ENCODE measurements at regions not wholly inside any gene's neighbourhood (a gene's known extent, or its start where the extent isn't known, plus 50 kb on each side); places are given as distances from the start of the nearest gene placed in this dataset.

DNA sequence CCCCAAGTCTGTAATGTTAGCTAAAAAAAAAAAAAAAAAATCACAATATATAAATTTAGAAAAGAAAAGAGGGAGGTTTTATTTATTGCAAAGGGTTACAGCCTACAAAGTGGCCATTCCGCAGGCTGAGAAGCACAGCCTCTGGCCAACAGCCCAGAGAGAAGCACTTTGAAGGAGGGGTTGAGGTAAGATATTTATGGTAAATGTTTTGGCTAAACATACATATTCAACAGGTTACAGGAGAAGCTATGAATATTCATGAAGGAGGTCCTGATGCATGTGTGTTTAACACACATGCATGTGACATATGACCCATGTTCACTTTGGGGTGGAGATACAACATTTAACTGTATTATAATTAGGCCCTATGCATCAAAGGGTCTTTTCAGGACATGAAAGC lies 158.5 kb downstream of the TMEM114 start:
- Histone ChIP-seq H3K27me3 (ENCODE audit: insufficient read depth, poor library complexity, severe bottlenecking) (no peaks in the 10 kb centered on the region), H3K27ac (ENCODE audit: poor library complexity, severe bottlenecking) (no peak overlapping the region), H3K36me3 (ENCODE audit: low read depth) (no peaks in the 10 kb centered on the region), H3K4me1 (ENCODE audit: insufficient read depth, poor library complexity, severe bottlenecking) (no peaks in the 10 kb centered on the region), H3K9me3 (ENCODE audit: severe bottlenecking) (no peaks in the 10 kb centered on the region), H3K4me3 (ENCODE audit: severe bottlenecking) (no peak overlapping the region)
- no peak for DNase-seq (ENCODE audit: low spot score)
- no peak for TF ChIP-seq CTCF (IDR thresholded peaks at IDR 0.05; ENCODE audit: poor library complexity, severe bottlenecking)
- ATAC-seq (ENCODE audit: low read depth): no peak

DNA sequence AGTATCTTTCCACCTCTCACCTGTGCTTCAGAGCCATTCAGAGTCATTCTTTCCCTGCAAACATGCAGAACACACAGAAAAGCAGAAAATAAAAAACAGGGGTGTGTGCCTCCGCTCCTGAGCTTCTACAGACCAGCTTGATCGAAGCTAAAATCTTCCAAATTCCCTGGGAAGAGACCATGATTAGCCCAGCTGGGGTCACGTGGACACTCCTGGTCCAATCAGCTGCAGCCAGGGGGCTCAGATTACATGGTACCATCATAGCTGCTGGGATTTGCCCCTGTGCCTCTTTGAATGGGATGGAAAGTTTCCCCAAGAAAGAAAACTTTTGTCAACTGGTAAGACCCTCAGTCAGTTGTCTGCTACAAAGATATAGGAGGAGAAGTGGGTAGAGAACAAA lies 159.9 kb downstream of the TMEM114 start:
- no peaks in the 10 kb centered on the region for H3K4me1 ChIP-seq (ENCODE audit: insufficient read depth, poor library complexity, severe bottlenecking)
- no peak overlapping the region for H3K27ac ChIP-seq (ENCODE audit: poor library complexity, severe bottlenecking)
- no peaks in the 10 kb centered on the region for H3K9me3 ChIP-seq (ENCODE audit: severe bottlenecking)
- H3K27me3 ChIP-seq (ENCODE audit: insufficient read depth, poor library complexity, severe bottlenecking): no peaks in the 10 kb centered on the region
- H3K36me3 ChIP-seq (ENCODE audit: low read depth): no peaks in the 10 kb centered on the region
- H3K4me3 ChIP-seq (ENCODE audit: severe bottlenecking): no peak overlapping the region
- ATAC-seq (ENCODE audit: low read depth) (no peak), DNase-seq (ENCODE audit: low spot score) (no peak)
- TF ChIP-seq CTCF (IDR thresholded peaks at IDR 0.05; ENCODE audit: poor library complexity, severe bottlenecking): no peak

DNA sequence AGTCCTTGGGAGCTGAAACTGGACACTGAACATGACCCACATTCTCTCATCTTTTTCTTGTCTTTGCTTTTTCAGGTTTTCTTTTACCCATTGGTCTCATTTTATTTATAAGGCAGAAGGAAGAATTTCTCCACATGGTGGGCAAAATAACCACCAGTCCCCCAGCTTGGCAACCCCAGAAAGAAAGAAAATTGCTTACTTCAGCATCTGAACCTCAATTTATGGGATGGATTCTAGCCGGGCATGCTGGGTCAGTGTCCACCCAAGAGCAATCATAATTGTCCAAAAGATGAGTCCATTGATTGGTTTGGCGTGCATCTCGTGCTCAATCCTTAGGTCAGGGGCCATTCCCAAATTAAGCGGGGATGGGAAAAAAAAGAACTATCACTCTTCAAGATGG lies 163.7 kb downstream of the TMEM114 start:
- Histone ChIP-seq H3K27ac (ENCODE audit: poor library complexity, severe bottlenecking) (no peak overlapping the region), H3K27me3 (ENCODE audit: insufficient read depth, poor library complexity, severe bottlenecking) (no peaks in the 10 kb centered on the region), H3K9me3 (ENCODE audit: severe bottlenecking) (peaks cover 3% of the 10 kb centered on the region), H3K4me1 (ENCODE audit: insufficient read depth, poor library complexity, severe bottlenecking) (no peaks in the 10 kb centered on the region), H3K36me3 (ENCODE audit: low read depth) (no peaks in the 10 kb centered on the region), H3K4me3 (ENCODE audit: severe bottlenecking) (no peak overlapping the region)
- no peak for TF ChIP-seq CTCF (IDR thresholded peaks at IDR 0.05; ENCODE audit: poor library complexity, severe bottlenecking)
- DNase-seq (ENCODE audit: low spot score) (no peak), ATAC-seq (ENCODE audit: low read depth) (no peak)

- DNase-seq (ENCODE audit: low spot score) (no peak), ATAC-seq (ENCODE audit: low read depth) (no peak)
- no peak overlapping the region for H3K27ac ChIP-seq (ENCODE audit: poor library complexity, severe bottlenecking)
- no peak for TF ChIP-seq CTCF (IDR thresholded peaks at IDR 0.05; ENCODE audit: poor library complexity, severe bottlenecking)
- H3K27me3 ChIP-seq (ENCODE audit: insufficient read depth, poor library complexity, severe bottlenecking): no peaks in the 10 kb centered on the region
- H3K4me1 ChIP-seq (ENCODE audit: insufficient read depth, poor library complexity, severe bottlenecking): no peaks in the 10 kb centered on the region
- H3K4me3 ChIP-seq (ENCODE audit: severe bottlenecking): no peak overlapping the region
- no peaks in the 10 kb centered on the region for H3K36me3 ChIP-seq (ENCODE audit: low read depth)
- peaks cover 2% of the 10 kb centered on the region for H3K9me3 ChIP-seq (ENCODE audit: severe bottlenecking)
Observed at GRCh38 chr16:8417145-8417544, 173.2 kb downstream of the TMEM114 start.

DNA sequence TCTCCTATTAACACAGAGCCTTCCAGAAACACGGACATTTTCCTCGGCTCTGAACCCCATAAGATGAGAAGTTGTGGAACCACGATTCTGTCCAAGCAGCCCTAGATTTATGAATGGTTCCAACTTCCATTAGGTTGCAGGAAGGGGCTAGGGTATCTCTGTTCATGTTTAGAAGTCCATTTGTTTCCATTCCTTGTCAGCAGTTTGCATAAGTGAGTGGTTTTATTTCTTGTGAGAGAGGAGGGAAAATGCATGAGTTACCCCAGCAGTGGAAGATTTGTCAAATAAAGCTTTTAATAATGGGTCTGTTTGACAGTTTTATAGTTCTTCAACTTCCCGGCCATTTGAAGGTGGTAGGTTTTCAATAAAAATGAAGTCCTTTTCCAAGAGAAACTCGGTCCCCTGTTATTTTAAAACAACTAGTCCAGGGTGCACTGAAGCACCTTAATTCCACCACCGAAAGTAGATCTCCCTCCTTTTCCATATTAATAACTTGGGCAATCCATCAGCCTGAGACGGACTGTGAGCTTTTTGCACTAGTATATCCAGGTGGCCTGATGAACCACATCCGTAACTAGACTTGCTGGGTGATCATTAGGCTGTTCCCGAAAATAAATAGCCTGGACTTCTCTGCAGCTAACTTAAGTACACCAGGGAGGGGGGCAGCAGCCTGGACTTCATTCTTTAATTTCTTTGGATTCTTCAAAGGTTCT lies 181.3 kb downstream of the TMEM114 start:
- H3K4me1 ChIP-seq (ENCODE audit: insufficient read depth, poor library complexity, severe bottlenecking): no peaks in the 10 kb centered on the region
- H3K36me3 ChIP-seq (ENCODE audit: low read depth): no peaks in the 10 kb centered on the region
- peaks cover 2% of the 10 kb centered on the region for H3K9me3 ChIP-seq (ENCODE audit: severe bottlenecking)
- ATAC-seq (ENCODE audit: low read depth) (no peak), DNase-seq (ENCODE audit: low spot score) (no peak)
- no peak overlapping the region for H3K4me3 ChIP-seq (ENCODE audit: severe bottlenecking)
- H3K27me3 ChIP-seq (ENCODE audit: insufficient read depth, poor library complexity, severe bottlenecking): no peaks in the 10 kb centered on the region
- TF ChIP-seq CTCF (IDR thresholded peaks at IDR 0.05; ENCODE audit: poor library complexity, severe bottlenecking): no peak
- H3K27ac ChIP-seq (ENCODE audit: poor library complexity, severe bottlenecking): no peak overlapping the region

Measured in RWPE2 (cell line).